HUES64 (cell line): ENCODE measurements at regions not wholly inside any gene's neighbourhood (a gene's known extent, or its start where the extent isn't known, plus 50 kb on each side); places are given as distances from the start of the nearest gene placed in this dataset.
"Not testable (repeated sequence)": the region's sequence is repeated elsewhere in the genome, so short reads cannot be mapped to it uniquely, and the experiment has no call there.

ENCODE experiments used
- H3K27ac ChIP-seq: 2 replicates; pipeline ENCODE4 v1.7.0; 2013; ENCODE audit warnings: low read depth, low read length, inconsistent platforms
- H3K27me3 ChIP-seq: 2 replicates; pipeline ENCODE4 v1.6.1; 2013; ENCODE audit warnings: mild to moderate bottlenecking, low read length; ENCODE audit not compliant: insufficient read depth
- H3K36me3 ChIP-seq: 2 replicates; pipeline ENCODE4 v1.6.1; 2013; ENCODE audit warnings: mild to moderate bottlenecking, low read length; ENCODE audit not compliant: insufficient read depth
- H3K4me1 ChIP-seq: 2 replicates; pipeline ENCODE4 v1.6.1; 2013; ENCODE audit warnings: mild to moderate bottlenecking, low read length, moderate library complexity; ENCODE audit not compliant: insufficient read depth
- H3K4me3 ChIP-seq: 2 replicates; pipeline ENCODE4 v1.5.1; 2013; ENCODE audit warnings: mild to moderate bottlenecking, low read length, moderate library complexity
- H3K9ac ChIP-seq: 2 replicates; pipeline ENCODE4 v1.6.1; 2013; ENCODE audit warnings: mild to moderate bottlenecking, low read depth, low read length
- H3K9me3 ChIP-seq: 2 replicates; pipeline ENCODE4 v1.6.1; 2013; ENCODE audit warnings: low read depth, low read length; ENCODE audit not compliant: insufficient read depth
- WGBS: fragments of 150-250, 120-280 bp; methylation state at CpG from one replicate; pipeline ENCODE4 v1.1.7; 2013; ENCODE audit warnings: missing lambda C conversion rate; 5-methylcytosine and 5-hydroxymethylcytosine counted together

DNA sequence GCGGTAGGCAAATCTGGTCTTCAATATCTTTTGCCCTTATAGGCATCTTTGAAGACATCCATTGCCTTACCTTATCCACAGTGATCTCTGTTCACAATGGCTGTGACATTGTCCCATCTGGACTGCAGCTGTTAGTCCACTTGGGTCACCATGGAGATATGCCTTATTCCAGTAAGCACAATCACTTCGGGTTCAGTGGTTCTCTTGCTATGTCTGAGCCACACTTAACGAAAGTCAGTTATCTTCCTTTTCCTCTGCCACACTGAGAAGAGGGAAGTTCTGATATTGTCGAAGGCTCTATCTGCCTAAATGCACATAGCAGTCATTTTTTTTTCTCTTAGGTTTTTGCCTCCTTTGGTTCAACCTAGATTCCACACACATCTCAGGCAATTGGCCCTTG lies 119.0 kb upstream of the SATB1 start:
- Histone ChIP-seq H3K9me3 (no peaks in the 10 kb centered on the region), H3K4me3 (no peak overlapping the region), H3K36me3 (no peaks in the 10 kb centered on the region), H3K27me3 (no peaks in the 10 kb centered on the region), H3K27ac (no peak overlapping the region), H3K9ac (no peak overlapping the region), H3K4me1 (no peaks in the 10 kb centered on the region)
- 93% methylated on average over 4 of the region's 4 CpGs for WGBS

- Histone ChIP-seq H3K27ac (no peak overlapping the region), H3K4me3 (no peak overlapping the region), H3K9ac (no peak overlapping the region), H3K36me3 (no peaks in the 10 kb centered on the region), H3K27me3 (no peaks in the 10 kb centered on the region), H3K9me3 (no peaks in the 10 kb centered on the region), H3K4me1 (no peaks in the 10 kb centered on the region)
- 90% methylated on average over 7 of the region's 7 CpGs for WGBS
These were observed 113.5 kb upstream of the SATB1 start for GRCh38 chr3:18538463-18539230.

DNA sequence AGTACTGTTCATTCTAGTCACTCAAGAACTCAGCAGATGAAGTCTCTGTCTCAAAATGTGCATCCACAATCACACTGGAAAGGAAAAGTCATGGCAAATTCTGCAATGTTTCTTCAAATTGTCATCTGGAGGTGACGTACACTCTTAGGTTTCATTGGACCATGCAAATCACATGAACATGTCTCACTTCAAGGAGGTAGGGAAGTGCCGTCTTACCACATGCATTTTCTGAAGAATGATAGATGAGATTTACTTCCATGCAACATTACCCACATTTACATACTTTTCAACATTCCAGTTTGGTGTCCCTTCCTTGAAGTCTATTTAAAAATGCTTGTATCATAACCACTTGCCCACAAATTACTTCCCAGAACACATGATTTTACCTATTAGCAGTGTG lies 107.9 kb upstream of the SATB1 start:
- Histone ChIP-seq H3K27ac (no peak overlapping the region), H3K36me3 (no peaks in the 10 kb centered on the region), H3K4me1 (no peaks in the 10 kb centered on the region), H3K27me3 (no peaks in the 10 kb centered on the region), H3K4me3 (no peak overlapping the region), H3K9me3 (no peaks in the 10 kb centered on the region), H3K9ac (no peak overlapping the region)
- WGBS: 90% methylated on average over 1 of the region's 2 CpGs

DNA sequence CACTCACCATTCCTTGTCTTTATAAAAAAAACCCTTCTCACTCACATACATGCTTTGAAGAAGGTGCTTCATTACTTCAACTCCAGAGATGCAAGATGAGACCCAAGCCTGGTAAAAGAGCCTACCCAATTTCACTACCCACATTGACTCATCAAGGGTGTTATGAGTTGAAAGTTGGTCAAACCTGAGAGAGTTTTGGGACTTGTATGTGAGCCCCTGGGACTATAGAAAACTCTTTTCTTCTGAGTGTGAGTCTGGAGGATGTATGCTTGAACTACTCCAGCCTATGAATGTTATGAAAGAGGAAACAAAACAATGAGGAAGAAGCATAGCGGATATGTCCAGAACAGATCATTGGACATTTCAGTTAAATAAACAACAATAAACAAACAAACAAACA lies 106.5 kb upstream of the SATB1 start:
- 80% methylated on average over 1 of the region's 1 CpG for WGBS

GRCh38 chr3:18529631-18530030 lies 104.5 kb upstream of the SATB1 start:
- no peaks in the 10 kb centered on the region for H3K36me3 ChIP-seq
- H3K27ac ChIP-seq: no peak overlapping the region
- H3K9ac ChIP-seq: no peak overlapping the region
- no peaks in the 10 kb centered on the region for H3K27me3 ChIP-seq
- H3K4me1 ChIP-seq: no peaks in the 10 kb centered on the region
- 100% methylated on average over 1 of the region's 1 CpG for WGBS
- no peak overlapping the region for H3K4me3 ChIP-seq
- H3K9me3 ChIP-seq: peaks cover 8% of the 10 kb centered on the region; the same call in 1 of the 2 replicates

More for the DNA sequence above, 106.5 kb upstream of the SATB1 start:
- no peak overlapping the region for H3K4me3 ChIP-seq
- H3K4me1 ChIP-seq: no peaks in the 10 kb centered on the region
- no peaks in the 10 kb centered on the region for H3K9me3 ChIP-seq
- H3K9ac ChIP-seq: no peak overlapping the region
- no peak overlapping the region for H3K27ac ChIP-seq
- no peaks in the 10 kb centered on the region for H3K36me3 ChIP-seq
- no peaks in the 10 kb centered on the region for H3K27me3 ChIP-seq

DNA sequence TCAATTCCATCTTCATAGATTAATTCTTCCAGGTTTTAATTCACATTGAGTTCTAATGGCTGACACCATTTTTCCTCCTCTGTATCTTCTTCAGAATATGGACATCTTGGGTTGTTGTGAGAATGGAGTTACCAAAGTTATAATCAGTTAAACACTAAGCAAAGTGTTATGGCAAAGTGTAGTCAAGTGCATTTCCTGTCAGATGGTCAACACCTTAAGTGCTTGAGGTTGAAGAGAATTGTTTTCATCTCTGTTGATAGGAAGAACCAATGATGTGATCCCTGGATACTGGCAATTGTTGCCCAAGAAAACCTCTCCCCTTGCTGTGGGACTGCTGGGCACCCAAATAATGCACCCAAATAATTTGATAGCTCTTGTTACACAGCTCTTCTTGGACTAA lies 102.6 kb upstream of the SATB1 start:
- Histone ChIP-seq H3K9me3 (peaks cover 8% of the 10 kb centered on the region; the same call in 1 of the 2 replicates), H3K4me1 (no peaks in the 10 kb centered on the region), H3K9ac (no peak overlapping the region), H3K27ac (no peak overlapping the region), H3K27me3 (no peaks in the 10 kb centered on the region), H3K4me3 (no peak overlapping the region), H3K36me3 (no peaks in the 10 kb centered on the region)

GRCh38 chr3:18526667-18527066 lies 101.5 kb upstream of the SATB1 start:
- no peaks in the 10 kb centered on the region for H3K4me1 ChIP-seq
- H3K4me3 ChIP-seq: no peak overlapping the region
- no peak overlapping the region for H3K27ac ChIP-seq
- H3K9ac ChIP-seq: no peak overlapping the region
- no peaks in the 10 kb centered on the region for H3K27me3 ChIP-seq
- H3K36me3 ChIP-seq: no peaks in the 10 kb centered on the region
- H3K9me3 ChIP-seq: peaks cover 8% of the 10 kb centered on the region; the same call in 1 of the 2 replicates

GRCh38 chr3:18516170-18516569 lies 91.0 kb upstream of the SATB1 start:
- not testable (repeated sequence) for H3K9me3 ChIP-seq, H3K27me3 ChIP-seq, H3K36me3 ChIP-seq, H3K27ac ChIP-seq, H3K9ac ChIP-seq, H3K4me1 ChIP-seq
- H3K4me3 ChIP-seq: peak overlapping the region; percentile 43
- WGBS: 36% methylated on average over 16 of the region's 19 CpGs

DNA sequence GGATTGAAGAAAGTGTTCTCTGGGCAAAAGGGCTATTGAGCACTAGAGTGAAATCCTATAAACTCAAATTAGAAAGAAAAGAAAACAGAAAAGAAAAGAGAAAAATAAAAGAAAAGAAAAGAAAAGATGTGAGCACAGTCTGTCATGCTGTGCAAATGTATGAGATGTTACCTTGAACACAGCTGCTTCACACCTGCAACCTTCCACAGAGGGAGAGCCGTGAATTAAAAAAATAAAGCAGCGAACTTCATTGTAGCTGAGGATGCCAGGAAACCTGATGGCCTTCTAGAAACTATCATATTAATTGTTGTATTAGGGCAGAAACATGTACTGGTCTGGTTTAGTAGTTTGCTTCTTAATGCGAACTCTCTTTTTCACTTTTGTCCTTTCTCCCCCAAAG lies 88.0 kb upstream of the SATB1 start:
- Histone ChIP-seq H3K9ac (no peak overlapping the region), H3K27ac (no peak overlapping the region), H3K4me1 (peaks cover 6% of the 10 kb centered on the region; the same call in 1 of the 2 replicates), H3K36me3 (no peaks in the 10 kb centered on the region), H3K27me3 (no peaks in the 10 kb centered on the region), H3K9me3 (no peaks in the 10 kb centered on the region), H3K4me3 (no peak overlapping the region)
- 95% methylated on average over 2 of the region's 3 CpGs for WGBS

DNA sequence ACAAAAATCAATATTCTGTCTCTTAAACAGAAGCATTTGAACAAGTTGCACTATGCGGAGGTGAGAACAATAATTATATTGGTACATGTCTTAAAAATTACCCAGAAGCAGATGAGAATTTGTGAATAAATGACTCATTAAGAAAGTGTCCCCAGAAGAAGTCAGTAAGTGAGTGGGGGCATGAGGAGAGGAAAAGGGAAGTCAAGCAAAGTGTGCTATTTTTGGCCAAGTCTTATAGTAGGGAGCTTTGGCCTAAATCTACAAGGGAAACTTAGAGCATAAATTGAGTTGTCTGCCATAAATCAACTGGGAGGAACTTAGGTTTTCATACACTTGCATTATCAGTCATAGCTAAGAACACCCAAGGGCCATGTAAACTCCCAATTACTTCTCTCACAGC lies 86.9 kb upstream of the SATB1 start:
- H3K9ac ChIP-seq: no peak overlapping the region
- H3K4me3 ChIP-seq: no peak overlapping the region
- no peaks in the 10 kb centered on the region for H3K9me3 ChIP-seq
- no peaks in the 10 kb centered on the region for H3K27me3 ChIP-seq
- H3K4me1 ChIP-seq: peaks cover 6% of the 10 kb centered on the region; the same call in 1 of the 2 replicates
- no peak overlapping the region for H3K27ac ChIP-seq
- 100% methylated on average over 1 of the region's 1 CpG for WGBS
- H3K36me3 ChIP-seq: no peaks in the 10 kb centered on the region

GRCh38 chr3:18510947-18511346 lies 85.8 kb upstream of the SATB1 start:
- no peak overlapping the region for H3K4me3 ChIP-seq
- H3K9me3 ChIP-seq: no peaks in the 10 kb centered on the region
- WGBS: 92% methylated on average over 3 of the region's 3 CpGs
- H3K4me1 ChIP-seq: peaks cover 12% of the 10 kb centered on the region; the same call in 1 of the 2 replicates
- no peak overlapping the region for H3K9ac ChIP-seq
- no peaks in the 10 kb centered on the region for H3K27me3 ChIP-seq
- H3K27ac ChIP-seq: no peak overlapping the region
- H3K36me3 ChIP-seq: no peaks in the 10 kb centered on the region

GRCh38 chr3:18507333-18507732 lies 82.2 kb upstream of the SATB1 start:
- H3K9me3 ChIP-seq: no peaks in the 10 kb centered on the region
- H3K27ac ChIP-seq: no peak overlapping the region
- H3K9ac ChIP-seq: no peak overlapping the region
- H3K27me3 ChIP-seq: no peaks in the 10 kb centered on the region
- H3K4me1 ChIP-seq: peaks cover 12% of the 10 kb centered on the region; the same call in 1 of the 2 replicates
- WGBS: no CpG with 5 or more reads among the region's 2 CpGs
- no peaks in the 10 kb centered on the region for H3K36me3 ChIP-seq
- no peak overlapping the region for H3K4me3 ChIP-seq
